ENCODE measurements at regions not wholly inside any gene's neighbourhood (a gene's known extent, or its start where the extent isn't known, plus 50 kb on each side); places are given as distances from the start of the nearest gene placed in this dataset.

- TF ChIP-seq CTCF (conservative IDR thresholded peaks at IDR 0.05 in 1 of 2, IDR thresholded peaks at IDR 0.05 in 1 of 2; ENCODE audit: extremely low read depth in 1 of 2, insufficient read depth in 1 of 2, low read depth in 1 of 2, low read length in 2 of 2) = no peak
- no peak for TF ChIP-seq EZH2 (IDR thresholded peaks at IDR 0.05; ENCODE audit: borderline replicate concordance, low read length)
Measured at GRCh38 chr3:36309092-36309491, 71.2 kb upstream of the STAC start.
